ENCODE measurements at regions not wholly inside any gene's neighbourhood (a gene's known extent, or its start where the extent isn't known, plus 50 kb on each side); places are given as distances from the start of the nearest gene placed in this dataset.

- Histone ChIP-seq H3K9me3 (no peaks in the 10 kb centered on the region), H3K4me1 (peaks cover 0 to 36% (median 6%) of the 10 kb centered on the region in 4 donors), H3K36me3 (no peaks in the 10 kb centered on the region), H3K27me3 (no peaks in the 10 kb centered on the region), H3K27ac (peak overlapping the region; percentile 58 to 73 (median 61)), H3K4me3 (no peak overlapping the region)
- no peak for TF ChIP-seq POLR2A (IDR thresholded peaks at IDR 0.05)
- no peak for TF ChIP-seq CTCF (IDR thresholded peaks at IDR 0.05)
- 34% methylated on average over 7 of the region's 7 CpGs for WGBS (ENCODE audit: insufficient coverage, low coverage, low lambda C conversion rate, missing lambda C conversion rate)
- ATAC-seq (peak; percentile 73 to 86 (median 82)), DNase-seq (no peak)
- intact Hi-C loops (cut with DNase I): no loop called here
These were observed 121.5 kb upstream of the CPM start for GRCh38 chr12:69054343-69055056.

- ATAC-seq: peak; percentile 60 to 67 (median 64)
- no peak for DNase-seq
- intact Hi-C loops (cut with DNase I): no loop called here
- Histone ChIP-seq H3K4me3 (no peak overlapping the region), H3K4me1 (peaks cover 0 to 36% (median 6%) of the 10 kb centered on the region in 4 donors), H3K9me3 (no peaks in the 10 kb centered on the region), H3K36me3 (no peaks in the 10 kb centered on the region), H3K27ac (peak overlapping the region; percentile 58 to 73 (median 61)), H3K27me3 (no peaks in the 10 kb centered on the region)
- WGBS (ENCODE audit: insufficient coverage, low coverage, low lambda C conversion rate, missing lambda C conversion rate): 42% methylated on average over 2 of the region's 2 CpGs
- TF ChIP-seq CTCF (IDR thresholded peaks at IDR 0.05) (no peak), POLR2A (IDR thresholded peaks at IDR 0.05) (no peak)
These were observed 122.3 kb upstream of the CPM start for GRCh38 chr12:69055280-69055679.

- peaks cover 0 to 36% (median 6%) of the 10 kb centered on the region in 4 donors for H3K4me1 ChIP-seq
- TF ChIP-seq CTCF (IDR thresholded peaks at IDR 0.05) (no peak), POLR2A (IDR thresholded peaks at IDR 0.05) (no peak)
- DNase-seq (no peak), ATAC-seq (peak in 3 of 4 donors; percentile 22 to 33 (median 31))
- intact Hi-C loops (cut with DNase I): no loop called here
- peak overlapping the region in 1 of 3 donors; percentile 73 for H3K27ac ChIP-seq
- no peaks in the 10 kb centered on the region for H3K9me3 ChIP-seq
- H3K27me3 ChIP-seq: no peaks in the 10 kb centered on the region
- no peak overlapping the region for H3K4me3 ChIP-seq
- no peaks in the 10 kb centered on the region for H3K36me3 ChIP-seq
- WGBS (ENCODE audit: insufficient coverage, low coverage, low lambda C conversion rate, missing lambda C conversion rate): 38% methylated on average over 4 of the region's 4 CpGs
These were observed 122.7 kb upstream of the CPM start for GRCh38 chr12:69055706-69056105.

GRCh38 chr12:69056743-69057515 lies 124.0 kb upstream of the CPM start:
- Histone ChIP-seq H3K4me1 (peaks cover 0 to 36% (median 6%) of the 10 kb centered on the region in 4 donors), H3K9me3 (no peaks in the 10 kb centered on the region), H3K27ac (no peak overlapping the region), H3K27me3 (no peaks in the 10 kb centered on the region), H3K4me3 (no peak overlapping the region), H3K36me3 (no peaks in the 10 kb centered on the region)
- no peak for TF ChIP-seq POLR2A (IDR thresholded peaks at IDR 0.05)
- TF ChIP-seq CTCF (IDR thresholded peaks at IDR 0.05): no peak
- 41% methylated on average over 2 of the region's 2 CpGs for WGBS (ENCODE audit: insufficient coverage, low coverage, low lambda C conversion rate, missing lambda C conversion rate)
- DNase-seq: no peak
- ATAC-seq: no peak
- intact Hi-C loops (cut with DNase I): no loop called here
